DND-41 (cell line): ENCODE measurements at regions not wholly inside any gene's neighbourhood (a gene's known extent, or its start where the extent isn't known, plus 50 kb on each side); places are given as distances from the start of the nearest gene placed in this dataset.

Source experiments
- EZH2 ChIP-seq: IDR thresholded peaks from 3 replicates; pipeline ENCODE4 v1.6.1; 2012; ENCODE audit warnings: borderline replicate concordance, low read depth, mild to moderate bottlenecking, moderate library complexity, low read length, inconsistent platforms; ENCODE audit not compliant: severe bottlenecking
- TF ChIP-seq, protein P1 (sequence below): IDR thresholded peaks from 2 replicates; pipeline ENCODE4 v1.5.1; 2012; ENCODE audit warnings: borderline replicate concordance, low read length, moderate library complexity, mild to moderate bottlenecking; ENCODE audit not compliant: poor library complexity, severe bottlenecking; ENCODE audit errors: extremely low read depth

- TF ChIP-seq, protein P1, sequence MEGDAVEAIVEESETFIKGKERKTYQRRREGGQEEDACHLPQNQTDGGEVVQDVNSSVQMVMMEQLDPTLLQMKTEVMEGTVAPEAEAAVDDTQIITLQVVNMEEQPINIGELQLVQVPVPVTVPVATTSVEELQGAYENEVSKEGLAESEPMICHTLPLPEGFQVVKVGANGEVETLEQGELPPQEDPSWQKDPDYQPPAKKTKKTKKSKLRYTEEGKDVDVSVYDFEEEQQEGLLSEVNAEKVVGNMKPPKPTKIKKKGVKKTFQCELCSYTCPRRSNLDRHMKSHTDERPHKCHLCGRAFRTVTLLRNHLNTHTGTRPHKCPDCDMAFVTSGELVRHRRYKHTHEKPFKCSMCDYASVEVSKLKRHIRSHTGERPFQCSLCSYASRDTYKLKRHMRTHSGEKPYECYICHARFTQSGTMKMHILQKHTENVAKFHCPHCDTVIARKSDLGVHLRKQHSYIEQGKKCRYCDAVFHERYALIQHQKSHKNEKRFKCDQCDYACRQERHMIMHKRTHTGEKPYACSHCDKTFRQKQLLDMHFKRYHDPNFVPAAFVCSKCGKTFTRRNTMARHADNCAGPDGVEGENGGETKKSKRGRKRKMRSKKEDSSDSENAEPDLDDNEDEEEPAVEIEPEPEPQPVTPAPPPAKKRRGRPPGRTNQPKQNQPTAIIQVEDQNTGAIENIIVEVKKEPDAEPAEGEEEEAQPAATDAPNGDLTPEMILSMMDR = no peak
- TF ChIP-seq EZH2 = no peak
These were observed 226.7 kb upstream of the PTGER4 start for GRCh38 chr5:40452874-40453624.
